Ureter (tissue), 1 donor: ENCODE measurements at regions not wholly inside any gene's neighbourhood (a gene's known extent, or its start where the extent isn't known, plus 50 kb on each side); places are given as distances from the start of the nearest gene placed in this dataset.

ENCODE experiments used
- DNase-seq: peaks from one replicate; pipeline ENCODE4 v3.0.0-alpha.2; 2020; ENCODE audit warnings: low spot score
- donor health status: DM: yes; HTN: yes; CAD: no.

DNA sequence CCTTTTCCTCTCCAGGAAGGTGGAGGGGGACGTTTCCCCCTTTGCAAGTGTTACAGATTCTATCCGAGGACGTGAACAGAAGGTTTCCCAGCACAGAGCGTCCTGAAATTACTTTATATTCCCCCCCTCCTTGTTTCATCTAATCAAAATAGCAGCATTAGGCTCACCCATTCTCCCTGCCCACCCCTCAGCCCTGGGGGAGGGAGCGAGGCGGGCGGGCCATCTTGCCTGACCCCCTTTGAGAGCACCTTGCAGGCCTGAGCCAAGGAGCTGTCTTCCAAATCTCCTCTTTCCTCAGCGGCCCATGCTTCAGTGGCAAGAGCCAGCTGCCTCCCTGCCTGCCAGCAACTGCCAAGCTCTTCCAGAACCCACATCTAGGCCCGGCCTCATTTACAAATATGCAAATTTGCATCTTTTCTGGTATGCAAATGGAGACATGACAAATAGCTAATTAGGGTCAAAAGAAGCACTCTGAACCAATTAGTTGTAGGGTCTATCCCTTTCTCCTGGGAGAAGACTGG lies 69.1 kb upstream of the POU3F1 start:
- no peak for DNase-seq

DNA sequence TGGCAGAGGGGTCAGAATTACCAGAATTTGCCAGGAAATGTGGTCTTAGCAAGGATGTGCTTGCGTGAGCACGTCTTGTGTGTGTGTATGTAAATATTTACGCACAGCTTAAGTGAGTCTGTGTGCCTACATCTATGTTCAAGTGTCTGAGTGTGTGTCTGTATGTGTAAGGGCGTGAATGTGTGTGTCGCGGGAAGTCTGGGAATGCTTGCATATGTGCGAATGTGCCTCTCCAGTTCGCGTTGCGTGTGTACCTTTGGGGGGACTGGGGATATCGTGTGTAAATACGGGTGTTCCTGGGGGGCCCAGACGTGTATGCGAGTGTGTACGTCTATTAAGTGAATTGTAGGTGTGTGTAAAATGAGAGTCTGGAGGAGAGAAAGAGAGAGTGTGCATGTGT lies 68.6 kb upstream of the POU3F1 start:
- no peak for DNase-seq

DNA sequence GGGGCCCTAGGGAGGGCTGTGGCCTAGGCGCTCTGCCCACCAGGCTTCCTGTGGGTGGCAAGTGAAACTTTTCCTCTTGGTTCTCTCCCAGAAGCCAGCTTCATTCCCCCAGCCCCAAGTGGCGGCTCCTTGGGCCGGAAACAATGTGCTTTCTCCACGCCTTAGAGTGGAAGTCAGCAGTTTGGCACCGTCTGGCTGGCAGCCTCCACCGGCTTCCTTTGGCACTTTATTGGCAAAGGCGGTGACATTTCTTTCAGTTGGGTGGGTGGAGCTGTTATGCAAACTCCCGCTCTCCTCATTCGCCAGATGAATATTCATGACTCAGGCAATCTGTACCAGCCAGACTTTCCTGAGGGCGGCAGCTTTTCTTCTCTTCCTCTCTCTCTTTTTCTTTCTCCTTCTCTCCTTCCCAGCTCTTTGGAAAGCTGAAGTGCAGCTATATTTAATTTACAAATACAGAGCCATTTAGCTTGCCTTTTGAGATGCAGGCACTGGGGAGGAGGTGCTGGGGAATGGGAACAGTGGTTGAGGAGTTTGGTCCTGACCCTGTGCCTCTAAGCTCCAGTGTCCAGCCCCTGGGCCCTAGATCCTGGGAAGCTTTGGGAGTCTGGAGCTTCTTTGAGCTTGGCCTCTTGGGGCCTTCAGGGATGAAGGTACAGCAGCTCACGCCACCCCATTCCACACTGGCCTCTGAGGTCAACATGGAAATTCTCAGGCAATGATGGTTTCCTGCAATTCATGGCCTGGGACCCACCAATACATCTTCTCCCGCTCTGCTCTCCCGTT lies 67.8 kb upstream of the POU3F1 start:
- no peak for DNase-seq

DNA sequence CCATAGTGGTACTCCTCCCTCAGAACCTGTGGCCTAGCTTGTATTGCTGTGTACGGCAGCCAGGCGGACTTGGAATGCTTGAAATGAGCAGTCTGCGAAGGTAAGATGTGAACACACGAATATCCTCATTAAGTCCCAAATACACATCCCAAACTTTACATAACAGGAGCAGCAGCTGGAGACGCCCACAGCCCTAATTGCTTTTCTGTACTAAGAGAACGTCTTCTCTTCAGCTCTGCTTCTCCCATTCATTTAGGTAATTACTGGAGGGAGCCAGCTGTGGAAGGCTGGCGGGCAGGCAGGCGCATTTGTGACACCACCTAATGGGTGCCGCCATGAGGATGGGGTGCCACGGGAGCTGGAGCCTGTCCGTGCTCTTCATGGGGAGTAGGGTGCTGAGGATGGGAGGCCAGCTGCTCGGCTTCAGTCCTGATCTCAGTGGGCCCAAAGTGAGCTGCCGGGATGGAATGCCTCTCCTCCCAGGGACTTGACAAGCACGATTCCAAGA lies 66.6 kb upstream of the POU3F1 start:
- no peak for DNase-seq

DNA sequence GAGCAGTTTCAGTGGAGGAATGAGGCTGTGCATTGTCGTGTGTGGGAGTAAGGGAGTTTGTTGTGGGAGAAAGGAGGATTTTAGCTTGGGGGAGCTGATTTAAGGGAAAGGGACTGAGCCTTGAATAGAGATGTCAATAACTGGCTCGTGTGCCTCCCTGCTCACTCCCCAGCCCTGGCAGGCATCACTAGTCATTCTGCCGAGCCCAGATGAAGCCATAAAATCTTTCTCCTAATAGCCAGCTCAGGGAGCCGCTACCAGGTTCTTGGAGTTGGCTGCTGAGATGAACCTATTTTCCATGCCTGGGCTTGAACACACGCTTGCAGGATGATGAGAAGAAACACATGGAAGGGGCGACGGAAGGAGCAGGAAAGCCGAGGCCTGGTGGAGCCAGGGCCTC lies 65.0 kb upstream of the POU3F1 start:
- DNase-seq = no peak

DNA sequence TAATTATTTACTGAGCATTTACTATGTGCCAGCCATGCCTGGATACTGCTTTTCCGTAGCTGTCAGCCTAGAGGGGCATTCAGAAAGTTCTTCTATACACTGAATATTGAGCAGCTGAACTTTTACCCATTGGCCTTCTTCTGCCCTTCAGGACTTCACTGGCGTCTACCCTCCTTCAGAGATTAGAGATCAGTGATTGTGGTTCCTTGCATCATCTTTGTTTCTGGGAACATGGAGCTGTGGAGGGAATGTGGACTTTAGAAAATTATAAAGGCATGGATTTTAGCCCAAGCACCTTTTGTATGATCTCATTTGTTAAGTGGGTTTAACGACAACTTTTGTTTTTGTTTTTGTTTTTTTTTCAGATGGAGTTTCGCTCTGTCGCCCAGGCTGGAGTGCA lies 58.7 kb upstream of the POU3F1 start:
- no peak for DNase-seq

DNA sequence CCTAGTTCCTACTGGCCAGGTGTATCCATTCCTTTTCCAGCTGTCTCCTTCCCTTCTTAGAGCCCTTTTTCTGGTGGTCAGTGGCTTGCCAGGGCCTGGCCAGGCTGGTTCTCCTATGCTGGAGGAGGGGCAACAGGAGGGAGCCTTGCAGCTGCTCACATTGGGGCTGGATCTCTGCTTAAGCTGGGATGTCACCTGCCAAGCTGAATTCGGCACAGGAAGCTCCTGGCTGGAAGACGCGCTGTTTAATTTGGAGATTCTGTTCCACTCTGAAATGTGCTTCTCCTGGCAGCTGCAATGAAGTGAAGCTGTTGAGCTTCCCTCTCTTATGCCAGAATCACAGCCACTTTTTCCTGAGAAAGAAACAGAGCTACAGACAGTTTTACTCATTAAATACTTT lies 56.0 kb upstream of the POU3F1 start:
- DNase-seq = no peak

DNA sequence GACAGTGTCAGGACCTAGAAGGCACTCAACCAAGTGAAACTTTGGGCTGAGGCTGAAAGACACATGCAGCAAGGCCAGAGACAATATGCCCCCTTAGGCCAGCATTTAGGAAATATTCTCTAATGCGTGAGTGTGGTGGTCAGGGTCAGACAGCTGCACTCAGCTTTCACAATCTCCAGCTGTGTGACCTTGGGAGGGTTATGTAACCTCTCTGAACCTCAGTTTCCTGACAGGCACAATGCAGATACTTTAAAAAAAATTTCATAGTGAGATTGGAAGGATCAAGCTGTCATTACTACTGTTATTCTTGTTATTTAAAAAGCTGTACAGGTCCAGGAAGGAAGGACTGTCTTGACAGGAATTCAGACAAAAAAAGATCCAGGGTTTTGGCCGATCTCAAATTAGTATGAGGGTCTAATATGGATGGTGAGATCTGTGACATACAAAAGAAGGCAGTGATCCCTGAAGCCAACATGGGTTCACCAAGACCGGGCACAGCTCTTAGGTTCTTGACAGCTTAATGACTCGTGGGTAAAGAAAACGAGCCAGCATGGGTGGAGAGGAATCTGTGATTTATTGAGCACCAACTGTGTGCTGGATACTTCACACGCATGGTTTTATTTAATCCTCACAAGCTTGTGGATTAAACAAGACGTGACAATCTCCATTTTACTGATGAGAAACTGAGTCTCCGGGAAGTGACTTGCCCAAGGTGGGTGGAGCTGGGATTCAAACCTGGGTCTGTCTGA lies 54.6 kb upstream of the POU3F1 start:
- DNase-seq = no peak

DNA sequence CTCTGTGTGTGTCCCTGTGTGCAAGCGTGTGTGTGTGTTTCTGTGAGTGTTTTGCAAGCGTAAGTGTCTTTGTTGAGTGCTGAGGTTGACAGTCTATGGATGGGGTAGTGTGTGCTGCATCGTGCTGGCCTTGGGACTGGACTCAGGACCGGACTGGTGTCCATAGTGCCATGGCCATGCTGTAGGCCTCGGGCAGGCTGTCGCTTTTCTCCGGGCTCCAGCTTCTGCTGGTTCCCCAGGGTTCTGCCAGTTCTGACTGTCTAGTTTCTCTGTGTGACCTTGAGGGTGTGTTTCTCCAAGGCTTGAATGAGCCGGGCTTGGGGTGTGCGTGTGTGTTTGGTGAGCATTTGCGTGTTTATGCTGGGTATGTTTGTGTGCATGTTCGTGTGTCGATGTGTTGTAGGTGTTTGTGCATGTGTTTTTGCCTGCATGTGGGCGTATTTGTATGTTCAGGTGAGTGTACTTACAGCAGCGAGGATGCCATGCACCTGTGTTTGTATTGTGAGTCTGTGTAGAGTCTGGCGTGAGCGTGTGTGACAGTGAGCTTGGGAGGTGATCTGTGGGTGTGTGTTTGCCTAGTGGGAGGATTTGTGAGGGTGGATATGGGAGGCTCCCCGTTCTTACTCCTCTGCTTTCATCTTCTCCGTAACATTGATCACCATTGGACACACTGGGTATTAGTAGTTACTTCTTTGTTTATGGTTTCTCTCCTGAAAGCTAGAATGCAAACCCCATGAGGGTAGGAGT lies 51.7 kb upstream of the POU3F1 start:
- no peak for DNase-seq

DNA sequence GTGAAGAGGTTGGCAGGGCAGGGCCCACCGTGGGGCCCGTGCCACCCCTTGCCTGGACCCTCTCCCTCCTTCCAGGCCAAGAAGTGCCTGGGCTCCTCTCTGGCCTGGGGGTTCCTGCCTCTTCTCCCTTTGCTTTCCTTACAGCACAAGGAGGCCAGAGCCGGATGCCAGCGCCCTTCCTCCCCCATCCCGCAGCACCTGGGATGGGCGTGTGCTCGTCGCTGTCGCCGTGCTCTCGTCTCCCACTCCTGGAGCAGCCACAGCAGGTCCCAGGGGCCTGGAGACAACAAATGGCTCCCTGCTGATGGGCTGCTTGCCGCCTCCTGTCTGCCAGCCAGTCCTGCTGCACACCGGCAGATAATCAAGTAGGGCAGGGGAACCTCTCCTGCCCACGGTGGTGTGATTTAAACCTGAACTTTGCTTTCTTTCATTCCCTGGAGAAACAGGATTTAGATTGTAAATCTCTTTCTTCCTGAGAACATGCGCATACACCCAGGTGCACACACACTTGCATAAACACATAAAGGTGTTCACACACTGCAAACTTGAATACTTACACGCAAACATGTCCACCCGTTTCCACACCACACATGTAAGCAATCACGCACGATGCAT lies 50.8 kb upstream of the POU3F1 start:
- DNase-seq = no peak
